T-helper 1 cell (primary cell): ENCODE measurements at regions not wholly inside any gene's neighbourhood (a gene's known extent, or its start where the extent isn't known, plus 50 kb on each side); places are given as distances from the start of the nearest gene placed in this dataset.

ENCODE experiments used
- DNase-seq, 5 donors: peaks; one replicate each; pipeline ENCODE4 v3.0.0-alpha.2; 2012 to 2020

DNA sequence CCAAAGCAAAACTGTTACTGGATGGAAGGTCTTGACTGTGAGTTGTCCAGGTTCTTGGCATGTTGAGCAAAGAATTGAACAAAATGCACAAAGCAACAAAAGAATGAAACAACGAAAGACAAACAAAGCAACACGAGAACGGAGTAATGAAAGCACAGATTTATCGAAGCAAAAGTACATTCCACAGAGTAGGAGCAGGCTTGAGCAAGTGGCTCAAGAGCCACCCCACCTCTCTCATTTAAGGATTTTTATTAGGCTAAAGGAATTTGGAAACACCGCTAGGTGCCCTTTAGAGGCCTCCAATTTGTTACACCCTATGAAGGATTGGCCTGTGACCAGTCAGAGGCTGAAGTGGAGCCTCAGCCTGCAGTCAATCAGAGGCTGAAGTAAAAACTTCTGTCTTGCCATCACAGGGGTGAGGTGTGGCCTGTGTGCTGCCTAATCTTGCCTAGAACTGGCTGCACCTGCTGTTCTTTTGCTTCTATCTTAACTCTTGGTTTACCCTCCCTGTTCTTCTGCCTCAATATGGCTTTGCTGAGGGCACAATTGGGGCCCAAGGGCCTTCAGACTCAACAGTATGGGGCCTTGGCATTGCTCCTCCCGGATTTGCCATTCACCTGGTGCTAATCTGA is 59.4 kb upstream of the FTH1 start:
- no peak for DNase-seq

DNA sequence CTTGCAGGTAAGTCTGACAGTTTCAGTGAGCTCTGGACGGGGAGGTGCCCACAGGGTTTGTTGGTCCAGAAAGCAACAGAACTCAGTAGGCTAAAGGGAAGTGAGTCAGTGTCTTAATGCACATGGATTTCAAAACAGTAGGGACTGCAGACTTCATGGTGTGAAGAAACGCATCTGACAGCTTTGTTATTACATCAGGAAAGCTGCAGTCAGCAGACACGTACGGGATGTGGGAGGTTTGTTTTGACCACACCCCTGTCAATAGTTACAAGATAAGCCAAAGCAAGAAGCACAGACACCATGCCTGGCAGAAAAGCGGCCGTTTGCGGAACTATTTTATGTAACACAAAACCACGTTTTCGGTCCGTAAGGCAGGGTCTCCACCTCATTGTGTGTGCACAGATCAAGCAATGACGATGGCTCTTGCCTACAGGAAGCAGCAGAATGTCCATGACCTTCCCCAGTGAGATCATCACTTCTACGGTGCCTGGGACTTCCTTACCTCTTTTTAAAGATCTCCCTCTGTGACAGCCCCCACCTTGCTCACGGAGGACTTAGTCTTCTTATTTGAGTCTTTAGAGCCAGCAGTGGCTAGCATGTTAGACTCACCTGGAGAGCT is 58.2 kb upstream of the FTH1 start:
- peak; percentile 60 to 97 (median 78) for DNase-seq

DNA sequence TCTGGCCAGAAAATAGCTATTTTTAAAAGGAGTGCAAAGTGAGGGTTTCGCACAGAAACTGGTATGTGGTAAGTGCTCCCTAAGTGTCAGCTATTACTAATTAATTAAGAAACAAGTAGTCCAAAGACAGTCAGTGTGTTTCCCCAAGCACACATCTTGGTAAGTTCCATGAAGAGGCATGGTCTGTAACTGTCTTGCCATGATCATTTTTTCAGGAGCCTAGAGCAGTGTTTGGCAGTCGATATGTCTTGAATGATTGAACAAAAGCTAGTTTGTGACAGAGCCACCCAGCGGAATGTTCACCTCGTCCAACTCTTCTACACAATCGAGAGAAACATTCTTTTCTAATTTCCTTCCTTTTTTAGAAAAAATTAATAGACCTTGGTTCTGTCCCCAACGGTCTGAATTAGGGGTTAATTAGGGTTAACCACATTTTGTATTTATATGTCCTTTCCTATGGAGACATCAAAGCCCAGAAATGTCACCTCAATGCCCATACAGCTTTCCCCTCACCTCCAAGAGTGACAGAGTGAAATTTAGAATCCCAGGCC is 57.6 kb upstream of the FTH1 start:
- DNase-seq = no peak

DNA sequence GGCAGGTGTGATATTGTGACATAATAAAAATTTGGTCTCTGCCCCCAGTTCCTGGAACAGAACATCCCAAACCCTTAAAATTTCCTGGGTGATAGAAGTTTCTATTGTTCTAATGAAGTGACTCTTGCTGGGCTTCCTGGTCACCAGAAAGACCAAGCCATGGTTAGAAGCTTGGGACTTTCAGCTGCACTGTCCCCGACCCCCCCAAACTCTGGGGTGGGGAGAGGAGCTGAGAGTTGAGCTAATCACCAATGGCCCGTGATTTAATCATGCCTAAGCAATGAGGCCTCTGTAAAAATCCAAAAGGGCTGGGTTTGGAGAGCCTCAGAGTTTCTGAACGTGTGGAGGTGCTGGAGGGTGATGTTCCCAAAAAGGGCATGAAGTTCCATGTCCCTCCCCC is 54.8 kb upstream of the FTH1 start:
- no peak for DNase-seq

DNA sequence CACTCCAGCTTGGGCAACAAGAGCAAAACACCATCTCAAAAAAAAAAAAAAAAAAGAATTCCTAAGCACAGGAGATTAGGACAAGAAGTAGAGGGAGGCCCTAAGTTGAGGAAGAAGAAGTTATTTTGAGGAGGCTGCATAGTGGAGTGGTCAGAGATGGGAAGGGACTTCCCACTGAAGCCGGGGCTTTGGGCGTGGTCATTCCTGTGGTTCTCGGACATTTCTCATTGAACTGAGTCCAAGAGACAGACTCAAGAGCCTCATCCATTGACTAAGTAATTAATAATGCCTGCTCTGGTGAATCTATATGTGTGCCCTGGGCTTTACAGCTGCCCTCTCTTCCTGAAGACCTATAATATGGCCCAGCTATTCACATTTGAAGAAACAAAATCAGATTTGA is 53.2 kb upstream of the FTH1 start:
- no peak for DNase-seq

DNA sequence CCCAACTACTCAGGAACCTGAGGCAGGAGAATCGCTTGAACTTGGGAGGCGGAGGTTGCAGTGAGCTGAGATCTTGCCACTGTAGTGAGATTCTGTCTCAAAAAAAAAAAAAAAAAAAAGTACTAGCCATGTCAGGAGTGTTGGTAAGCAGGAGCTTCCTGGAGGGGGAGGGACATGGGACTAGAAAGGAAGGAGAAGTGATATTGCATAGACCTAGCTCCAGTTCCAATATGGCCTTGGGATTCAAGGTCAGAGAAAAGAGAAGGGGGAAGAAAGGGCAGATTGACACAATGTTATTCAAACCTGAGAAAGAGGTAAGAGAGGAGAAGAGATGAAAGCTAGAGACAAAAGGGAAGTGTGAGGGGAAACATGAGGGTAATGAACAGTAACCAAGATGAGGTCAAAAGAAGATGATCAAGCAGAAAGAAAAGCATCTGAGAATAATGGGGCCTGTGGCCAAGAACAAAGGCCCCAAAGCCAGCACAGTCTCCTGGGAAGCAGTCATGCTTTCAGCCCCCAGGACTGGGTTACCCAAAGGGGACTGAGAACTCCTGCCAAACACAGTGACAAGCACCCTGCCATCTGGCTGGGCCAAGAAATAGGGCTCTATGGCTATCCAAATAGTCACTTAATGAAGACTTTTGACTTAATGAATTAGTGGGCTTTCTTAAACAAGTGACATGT is 51.7 kb upstream of the FTH1 start:
- DNase-seq = no peak

DNA sequence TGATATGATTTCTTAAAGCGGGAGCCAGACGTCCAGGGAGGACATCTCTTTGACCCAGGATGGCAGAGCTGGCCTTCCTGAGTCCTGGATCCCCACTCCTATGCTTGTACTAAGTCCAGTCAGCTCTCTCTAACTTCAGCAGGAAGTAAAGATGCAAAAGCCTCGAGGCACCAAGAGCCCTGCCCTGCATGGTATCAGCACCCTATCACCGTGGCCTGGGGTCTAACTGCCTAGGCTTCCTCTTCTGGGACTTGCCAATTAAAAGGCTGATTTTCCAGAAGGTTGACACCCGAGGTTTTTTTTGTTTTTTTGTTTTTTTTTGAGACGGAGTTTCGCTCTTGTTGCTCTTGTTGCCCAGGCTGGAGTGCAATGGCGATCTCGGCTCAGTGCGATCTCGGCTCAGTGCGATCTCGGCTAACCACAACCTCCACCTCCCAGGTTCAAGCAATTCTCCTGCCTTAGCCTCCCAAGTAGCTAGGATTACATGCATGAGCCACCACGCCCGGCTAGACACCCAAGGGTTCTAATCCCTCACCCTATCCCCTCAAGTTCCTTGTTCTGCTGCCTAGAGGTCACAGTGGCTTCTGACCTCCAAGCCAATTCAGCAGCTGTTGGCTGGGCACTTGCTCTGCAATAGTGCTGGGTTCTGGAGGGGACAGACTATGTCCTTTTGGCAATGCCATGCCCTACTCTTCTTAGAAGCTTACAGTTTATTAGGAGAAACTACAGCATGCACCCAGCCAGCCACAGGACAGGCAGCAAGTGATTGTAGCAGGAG is 50.6 kb upstream of the FTH1 start:
- no peak for DNase-seq
